ENCODE measurements at regions not wholly inside any gene's neighbourhood (a gene's known extent, or its start where the extent isn't known, plus 50 kb on each side); places are given as distances from the start of the nearest gene placed in this dataset.

DNA sequence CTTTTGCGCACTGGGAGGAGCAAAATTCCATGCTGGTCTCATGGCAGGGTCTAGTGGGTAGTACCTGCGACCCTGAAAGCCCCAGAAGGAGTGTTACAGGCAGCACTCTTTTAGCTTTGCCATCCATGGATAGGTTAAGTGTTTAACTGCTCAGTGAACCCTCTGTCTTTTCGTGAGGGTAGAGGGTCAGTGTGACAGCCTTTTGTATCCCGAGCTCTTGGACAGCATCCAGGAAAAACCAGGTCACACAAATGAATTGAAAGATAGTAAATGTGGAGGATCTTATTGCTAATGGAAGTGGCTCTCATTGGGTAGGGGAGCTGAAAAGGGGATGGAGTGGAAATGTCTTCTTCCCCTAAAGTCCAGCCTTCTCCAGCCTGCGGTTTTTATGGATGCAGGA is 57.8 kb upstream of the CCDC112 start:
- Histone ChIP-seq H3K9me3 (ENCODE audit: low read depth) (peaks cover 4% of the 10 kb centered on the region), H2AFZ (no peak overlapping the region), H3K9me2 (replicated peaks; ENCODE audit: insufficient read depth) (no peaks in the 10 kb centered on the region), H4K20me1 (ENCODE audit: insufficient read depth, poor library complexity, severe bottlenecking) (no peaks in the 10 kb centered on the region), H3K4me2 (no peak overlapping the region), H3K27me3 (no peaks in the 10 kb centered on the region), H3K4me1 (ENCODE audit: insufficient read depth) (peaks cover 11% of the 10 kb centered on the region), H3K4me3 (no peak overlapping the region), H3K79me2 (no peaks in the 10 kb centered on the region), H3K36me3 (replicated peaks; ENCODE audit: insufficient read depth, low read depth) (no peaks in the 10 kb centered on the region), H3K27ac (no peak overlapping the region)
- TF ChIP-seq EZH2phosphoT487 (IDR thresholded peaks at IDR 0.05; ENCODE audit: low read depth, severe bottlenecking, unreplicated experiment) (no peak), EZH2 (IDR thresholded peaks at IDR 0.05; ENCODE audit: borderline replicate concordance) (no peak)
- TF ChIP-seq, protein P1, sequence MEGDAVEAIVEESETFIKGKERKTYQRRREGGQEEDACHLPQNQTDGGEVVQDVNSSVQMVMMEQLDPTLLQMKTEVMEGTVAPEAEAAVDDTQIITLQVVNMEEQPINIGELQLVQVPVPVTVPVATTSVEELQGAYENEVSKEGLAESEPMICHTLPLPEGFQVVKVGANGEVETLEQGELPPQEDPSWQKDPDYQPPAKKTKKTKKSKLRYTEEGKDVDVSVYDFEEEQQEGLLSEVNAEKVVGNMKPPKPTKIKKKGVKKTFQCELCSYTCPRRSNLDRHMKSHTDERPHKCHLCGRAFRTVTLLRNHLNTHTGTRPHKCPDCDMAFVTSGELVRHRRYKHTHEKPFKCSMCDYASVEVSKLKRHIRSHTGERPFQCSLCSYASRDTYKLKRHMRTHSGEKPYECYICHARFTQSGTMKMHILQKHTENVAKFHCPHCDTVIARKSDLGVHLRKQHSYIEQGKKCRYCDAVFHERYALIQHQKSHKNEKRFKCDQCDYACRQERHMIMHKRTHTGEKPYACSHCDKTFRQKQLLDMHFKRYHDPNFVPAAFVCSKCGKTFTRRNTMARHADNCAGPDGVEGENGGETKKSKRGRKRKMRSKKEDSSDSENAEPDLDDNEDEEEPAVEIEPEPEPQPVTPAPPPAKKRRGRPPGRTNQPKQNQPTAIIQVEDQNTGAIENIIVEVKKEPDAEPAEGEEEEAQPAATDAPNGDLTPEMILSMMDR (IDR thresholded peaks at IDR 0.05; ENCODE audit: poor library complexity) = no peak
- DNase-seq (ENCODE audit: low spot score) = no peak
- WGBS (ENCODE audit: low lambda C conversion rate, missing lambda C conversion rate) = 85% methylated on average over 5 of the region's 5 CpGs

DNA sequence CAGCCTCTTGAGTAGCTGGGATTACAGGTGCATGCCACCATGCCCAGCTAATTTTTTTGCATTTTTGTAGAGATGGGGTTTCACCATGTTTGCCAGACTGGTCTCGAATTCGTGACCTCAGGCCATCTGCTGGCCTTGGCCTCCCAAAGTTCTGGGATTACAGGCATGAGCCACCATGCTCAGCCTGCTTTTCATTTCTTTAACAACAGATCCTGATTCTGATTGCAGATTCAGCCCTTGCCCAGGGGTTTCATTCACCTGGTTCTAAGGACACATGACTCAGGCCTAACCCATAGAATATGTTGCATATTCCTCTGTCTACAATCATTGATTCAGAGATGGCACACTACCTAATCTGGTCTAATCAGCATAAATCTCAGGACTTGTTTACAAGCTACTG is 56.1 kb upstream of the CCDC112 start:
- no peak overlapping the region for H3K4me2 ChIP-seq
- H4K20me1 ChIP-seq (ENCODE audit: insufficient read depth, poor library complexity, severe bottlenecking) = no peaks in the 10 kb centered on the region
- H3K36me3 ChIP-seq (replicated peaks; ENCODE audit: insufficient read depth, low read depth) = no peaks in the 10 kb centered on the region
- H3K4me1 ChIP-seq (ENCODE audit: insufficient read depth) = peaks cover 20% of the 10 kb centered on the region
- peaks cover 4% of the 10 kb centered on the region for H3K9me3 ChIP-seq (ENCODE audit: low read depth)
- no peak overlapping the region for H3K27ac ChIP-seq
- H3K27me3 ChIP-seq = no peaks in the 10 kb centered on the region
- 97% methylated on average over 2 of the region's 2 CpGs for WGBS (ENCODE audit: low lambda C conversion rate, missing lambda C conversion rate)
- DNase-seq (ENCODE audit: low spot score) = no peak
- H3K9me2 ChIP-seq (replicated peaks; ENCODE audit: insufficient read depth) = no peaks in the 10 kb centered on the region
- no peaks in the 10 kb centered on the region for H3K79me2 ChIP-seq
- H2AFZ ChIP-seq = no peak overlapping the region
- H3K4me3 ChIP-seq = no peak overlapping the region
- TF ChIP-seq EZH2 (IDR thresholded peaks at IDR 0.05; ENCODE audit: borderline replicate concordance) = no peak
- TF ChIP-seq, protein P1 (IDR thresholded peaks at IDR 0.05; ENCODE audit: poor library complexity) = no peak
- no peak for TF ChIP-seq EZH2phosphoT487 (IDR thresholded peaks at IDR 0.05; ENCODE audit: low read depth, severe bottlenecking, unreplicated experiment)

DNA sequence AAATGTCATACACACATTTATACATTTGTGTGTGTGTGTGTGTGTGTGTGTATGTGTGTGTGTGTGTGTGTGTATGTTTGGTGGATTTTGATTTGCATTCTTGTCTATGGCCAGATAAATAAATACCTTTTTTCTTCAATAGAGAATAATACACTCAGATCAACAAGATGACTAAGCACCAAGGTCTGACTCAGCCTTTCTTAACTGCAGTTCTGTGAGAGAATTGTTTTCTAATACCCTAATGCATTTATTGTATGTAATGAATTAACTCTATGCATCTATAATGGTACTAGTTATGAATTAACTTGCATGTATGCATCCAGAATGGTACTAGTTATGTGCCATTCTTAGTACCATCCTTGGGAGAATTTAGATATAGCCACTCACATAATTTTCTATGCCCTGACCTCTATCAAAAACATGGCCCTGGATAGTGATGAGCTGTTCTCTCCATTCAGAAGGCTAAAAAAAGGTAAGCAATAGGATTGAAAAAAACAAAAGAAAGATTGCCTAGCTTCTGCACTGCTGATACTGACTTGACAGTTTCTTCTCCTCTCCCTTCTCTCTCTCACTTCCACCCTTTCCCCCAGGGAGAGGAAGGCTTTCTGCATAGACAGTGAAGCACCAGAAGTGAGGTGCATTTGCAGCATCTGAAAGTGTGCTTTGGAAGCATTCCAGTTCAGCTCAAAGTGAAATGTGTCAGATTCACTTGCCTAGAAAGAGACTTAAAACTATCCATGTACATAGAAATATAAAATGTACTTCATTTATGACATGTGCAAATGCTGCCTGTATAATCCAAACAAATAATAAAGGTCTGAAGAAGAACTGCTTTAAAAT is 55.1 kb upstream of the CCDC112 start:
- DNase-seq (ENCODE audit: low spot score) = no peak
- Histone ChIP-seq H3K36me3 (replicated peaks; ENCODE audit: insufficient read depth, low read depth) (no peaks in the 10 kb centered on the region), H3K4me3 (no peak overlapping the region), H3K79me2 (no peaks in the 10 kb centered on the region), H4K20me1 (ENCODE audit: insufficient read depth, poor library complexity, severe bottlenecking) (no peaks in the 10 kb centered on the region), H3K9me2 (replicated peaks; ENCODE audit: insufficient read depth) (no peaks in the 10 kb centered on the region), H3K4me1 (ENCODE audit: insufficient read depth) (peaks cover 20% of the 10 kb centered on the region), H3K27me3 (no peaks in the 10 kb centered on the region), H3K27ac (no peak overlapping the region), H3K4me2 (no peak overlapping the region), H2AFZ (no peak overlapping the region), H3K9me3 (ENCODE audit: low read depth) (peaks cover 4% of the 10 kb centered on the region)
- TF ChIP-seq EZH2 (IDR thresholded peaks at IDR 0.05; ENCODE audit: borderline replicate concordance) = no peak

DNA sequence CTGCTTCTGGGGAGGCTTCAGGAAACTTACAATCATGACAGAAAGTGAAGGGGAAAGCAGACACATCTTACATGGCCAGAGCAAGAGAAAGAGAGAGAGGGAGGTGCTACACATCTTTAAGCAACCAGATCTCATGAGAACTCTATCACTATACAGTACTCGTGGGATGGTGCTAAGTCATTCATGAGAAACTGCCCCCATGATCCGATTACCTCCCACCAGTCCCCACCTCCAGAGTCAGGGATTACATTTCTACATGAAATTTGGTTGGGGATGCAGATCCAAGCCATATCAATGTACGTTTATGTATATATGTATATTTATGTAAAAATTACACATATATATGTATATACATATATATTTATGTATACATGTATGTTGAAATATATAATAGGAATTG is 54.4 kb upstream of the CCDC112 start:
- Histone ChIP-seq H3K27me3 (no peaks in the 10 kb centered on the region), H2AFZ (no peak overlapping the region), H3K79me2 (no peaks in the 10 kb centered on the region), H3K4me3 (no peak overlapping the region), H3K4me2 (no peak overlapping the region), H3K9me2 (replicated peaks; ENCODE audit: insufficient read depth) (no peaks in the 10 kb centered on the region), H4K20me1 (ENCODE audit: insufficient read depth, poor library complexity, severe bottlenecking) (no peaks in the 10 kb centered on the region), H3K36me3 (replicated peaks; ENCODE audit: insufficient read depth, low read depth) (no peaks in the 10 kb centered on the region), H3K4me1 (ENCODE audit: insufficient read depth) (peaks cover 20% of the 10 kb centered on the region), H3K9me3 (ENCODE audit: low read depth) (peaks cover 4% of the 10 kb centered on the region), H3K27ac (no peak overlapping the region)
- no peak for DNase-seq (ENCODE audit: low spot score)
- WGBS (ENCODE audit: low lambda C conversion rate, missing lambda C conversion rate) = 93% methylated on average over 3 of the region's 3 CpGs
- TF ChIP-seq, protein P1 (IDR thresholded peaks at IDR 0.05; ENCODE audit: poor library complexity) = no peak
- TF ChIP-seq EZH2phosphoT487 (IDR thresholded peaks at IDR 0.05; ENCODE audit: low read depth, severe bottlenecking, unreplicated experiment) = no peak
- TF ChIP-seq EZH2 (IDR thresholded peaks at IDR 0.05; ENCODE audit: borderline replicate concordance) = no peak

All from hepatocyte (in vitro differentiated cells).